ENCODE measurements at regions not wholly inside any gene's neighbourhood (a gene's known extent, or its start where the extent isn't known, plus 50 kb on each side); places are given as distances from the start of the nearest gene placed in this dataset.
"Not testable (repeated sequence)": the region's sequence is repeated elsewhere in the genome, so short reads cannot be mapped to it uniquely, and the experiment has no call there.

DNA sequence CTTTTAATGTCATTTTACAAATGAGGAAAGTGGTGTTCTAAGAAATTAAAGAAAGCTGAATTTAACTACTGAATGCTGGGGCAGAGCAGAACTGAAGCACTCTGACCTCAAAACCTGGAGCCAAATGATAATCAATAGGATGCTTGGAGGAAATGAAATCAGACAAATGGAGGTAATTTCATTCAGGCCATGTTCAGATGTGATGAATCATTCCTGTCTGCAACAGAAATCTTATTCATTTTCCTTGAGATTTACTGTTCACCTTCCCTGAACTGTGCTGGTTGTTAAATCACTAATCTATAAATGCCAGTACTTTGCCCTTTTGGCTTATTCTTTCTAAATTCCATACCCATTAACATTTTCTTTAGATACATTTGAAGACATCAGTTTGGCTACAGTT is 85.6 kb upstream of the SNX7 start:
- no peak for DNase-seq

GRCh38 chr1:98565951-98566350 is 95.6 kb upstream of the SNX7 start:
- DNase-seq: no peak

GRCh38 chr1:98559291-98559690 is 102.2 kb upstream of the SNX7 start:
- no peak for DNase-seq

DNA sequence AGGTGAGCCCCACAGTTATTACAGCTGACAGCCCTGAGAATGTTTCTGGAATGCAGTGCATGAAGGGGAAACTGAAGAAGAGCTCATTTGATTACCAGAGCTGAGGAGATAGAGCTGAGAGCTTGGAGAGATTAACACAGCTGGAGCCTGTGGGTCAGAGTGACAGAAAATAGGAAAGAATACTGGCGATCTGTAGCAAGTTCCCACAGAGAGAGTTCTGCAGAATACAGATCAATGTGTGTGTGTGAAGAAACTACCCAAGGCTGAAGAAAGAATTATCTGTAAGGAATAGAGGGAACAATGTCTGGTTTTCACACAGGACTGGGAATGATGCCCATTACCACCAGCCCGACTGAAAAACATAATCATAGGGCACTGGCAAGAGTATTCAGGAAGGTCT is 103.6 kb upstream of the SNX7 start:
- no peak for DNase-seq

GRCh38 chr1:98556521-98557158 is 104.9 kb upstream of the SNX7 start:
- DNase-seq: no peak

GRCh38 chr1:98555814-98556213 is 105.7 kb upstream of the SNX7 start:
- no peak for DNase-seq

- not testable (repeated sequence) for DNase-seq
Observed at GRCh38 chr1:98552576-98553074, 108.9 kb upstream of the SNX7 start.

GRCh38 chr1:98550076-98550475 is 111.4 kb upstream of the SNX7 start:
- DNase-seq: no peak

GRCh38 chr1:98546319-98546718 is 115.2 kb upstream of the SNX7 start:
- DNase-seq: no peak

- DNase-seq: no peak
Observed at GRCh38 chr1:98538106-98538505, 123.4 kb upstream of the SNX7 start.

GRCh38 chr1:98523256-98523655 is 138.3 kb upstream of the SNX7 start:
- no peak for DNase-seq

GRCh38 chr1:98516306-98516705 is 145.2 kb upstream of the SNX7 start:
- DNase-seq: no peak

- no peak for DNase-seq
Observed at GRCh38 chr1:98515744-98516143, 145.8 kb upstream of the SNX7 start.

DNA sequence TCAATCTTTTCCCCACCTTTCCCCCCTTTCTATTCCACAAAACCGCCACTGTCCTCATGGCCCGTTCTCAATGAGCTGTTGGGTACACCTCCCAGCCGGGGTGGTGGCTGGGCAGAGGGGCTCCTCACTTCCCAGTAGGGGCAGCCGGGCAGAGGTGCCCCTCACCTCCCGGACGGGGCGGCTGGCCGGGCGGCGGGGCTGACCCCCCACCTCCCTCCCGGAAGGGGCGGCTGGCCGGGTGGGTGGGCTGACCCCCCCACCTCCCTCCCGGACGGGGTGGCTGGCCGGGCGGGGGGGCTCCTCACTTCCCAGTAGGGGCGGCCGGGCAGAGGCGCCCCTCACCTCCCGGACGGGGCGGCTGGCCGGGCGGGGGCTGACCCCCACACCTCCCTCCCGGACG is 149.3 kb upstream of the SNX7 start:
- not testable (repeated sequence) for DNase-seq

DNA sequence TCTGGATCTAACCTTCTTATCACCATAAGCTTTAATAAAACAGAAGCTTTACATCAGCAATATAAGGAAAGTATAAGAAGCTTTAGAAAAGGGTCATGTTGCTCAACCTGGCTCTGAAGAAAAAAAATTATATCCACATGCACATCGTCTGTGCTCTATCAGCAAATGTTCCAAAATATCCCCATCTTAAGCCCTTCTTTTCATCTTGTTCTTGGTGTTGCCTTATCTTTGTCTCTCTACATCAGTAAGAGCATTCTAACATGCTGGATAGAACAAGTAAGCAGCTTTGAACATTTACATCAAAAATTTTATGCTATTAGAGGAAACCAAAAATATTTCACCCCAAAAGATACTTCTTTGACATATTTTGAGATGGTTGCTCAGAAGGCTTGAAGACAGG is 157.8 kb upstream of the SNX7 start:
- DNase-seq: no peak

DNA sequence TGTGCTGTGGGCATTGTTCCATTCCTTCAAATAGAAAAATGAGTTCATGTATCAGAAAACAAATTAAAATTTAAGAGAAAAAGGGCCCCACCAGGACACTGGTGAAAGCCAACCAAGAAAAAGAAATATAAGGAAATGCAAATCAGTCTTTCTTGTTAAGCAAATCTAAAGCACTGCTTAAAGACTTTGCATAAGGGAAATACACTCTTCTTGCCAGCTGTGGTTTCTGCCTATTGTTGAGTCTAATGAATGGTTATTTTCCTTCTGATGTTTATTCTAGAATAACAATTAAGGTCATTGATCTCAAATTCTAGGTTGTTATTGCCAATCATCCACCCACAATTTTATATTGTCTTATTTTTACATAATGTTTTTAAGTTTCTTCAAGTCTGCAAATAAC is 158.6 kb upstream of the SNX7 start:
- DNase-seq: no peak

DNA sequence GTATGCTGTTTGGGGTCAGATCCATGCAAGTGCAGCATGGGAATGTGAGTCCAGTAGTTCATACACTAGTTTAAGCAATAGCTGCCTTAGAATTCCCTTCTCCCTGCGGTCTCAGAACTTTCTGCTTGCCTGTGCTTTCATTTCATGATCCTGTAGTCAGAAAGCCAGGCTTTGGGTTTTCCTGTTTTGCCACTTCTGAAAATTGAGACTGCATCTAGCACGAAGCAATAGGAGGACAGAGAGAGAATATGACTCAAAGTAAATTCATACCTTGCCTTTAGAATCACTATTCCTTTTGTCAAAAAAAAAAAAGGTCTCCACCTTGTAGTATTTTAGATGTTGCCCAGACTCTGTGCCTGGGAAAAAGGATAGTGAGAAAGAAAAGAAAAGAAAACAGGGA is 161.2 kb upstream of the SNX7 start:
- no peak for DNase-seq

- DNase-seq: no peak
Observed at GRCh38 chr1:98498651-98499050, 162.9 kb upstream of the SNX7 start.

- no peak for DNase-seq
Observed at GRCh38 chr1:98497497-98497896, 164.0 kb upstream of the SNX7 start.

DNA sequence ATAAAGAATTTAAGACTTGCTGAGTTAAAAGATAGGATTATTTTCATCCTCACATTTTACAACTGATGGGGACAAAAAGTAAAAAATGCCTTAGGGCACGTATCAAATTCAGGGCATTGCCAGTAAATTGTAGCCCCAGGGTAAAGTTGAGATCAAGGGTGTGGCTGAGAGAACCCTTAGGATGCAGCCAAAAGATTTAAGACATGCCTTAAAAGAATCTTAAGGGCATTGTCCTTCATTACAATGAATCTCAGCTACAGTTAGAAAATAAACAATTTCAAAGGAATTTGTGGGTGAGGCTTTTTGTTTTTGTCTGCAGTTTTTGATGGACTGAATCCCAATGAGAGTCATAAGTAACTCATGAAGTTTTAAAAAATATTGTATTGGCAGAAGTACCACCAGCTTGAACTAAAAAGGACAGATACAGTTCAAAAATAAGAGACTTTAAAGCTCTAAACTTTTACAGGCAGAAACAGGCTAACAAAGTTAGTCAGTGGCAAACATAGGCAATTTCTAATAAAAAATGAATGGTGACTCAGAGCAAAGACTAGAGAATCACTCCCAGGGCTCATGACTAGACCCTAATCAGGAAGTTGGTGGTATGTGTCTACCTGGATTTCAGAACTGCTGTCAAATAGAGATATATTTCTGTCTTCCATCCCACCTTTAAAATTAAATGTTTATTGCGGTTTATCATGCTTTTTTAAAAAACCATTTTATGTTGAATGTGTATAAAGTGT is 165.1 kb upstream of the SNX7 start:
- no peak for DNase-seq

GRCh38 chr1:98493469-98493868 is 168.1 kb upstream of the SNX7 start:
- DNase-seq: no peak

DNA sequence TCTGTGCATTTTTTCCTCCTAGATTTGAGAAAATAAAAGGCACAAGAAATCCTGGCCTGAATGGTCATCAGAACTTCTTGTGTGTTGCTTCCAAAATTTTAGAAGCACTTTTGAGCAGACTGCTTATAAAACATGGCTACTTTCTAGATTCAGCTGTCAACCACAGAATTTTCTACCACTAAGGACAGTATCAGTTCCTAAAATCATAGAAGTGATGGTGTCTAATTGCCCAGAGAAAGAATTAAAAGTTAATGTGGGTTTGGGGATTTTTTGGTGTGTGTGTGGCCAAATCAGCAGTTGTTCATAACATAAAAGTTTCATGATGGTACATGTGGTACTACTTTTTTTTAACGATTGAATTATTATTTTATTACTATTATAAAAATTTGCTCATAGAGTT is 171.4 kb upstream of the SNX7 start:
- DNase-seq: no peak

GRCh38 chr1:98487620-98488019 is 173.9 kb upstream of the SNX7 start:
- DNase-seq: no peak

- DNase-seq: no peak
Observed at GRCh38 chr1:98482611-98483010, 178.9 kb upstream of the SNX7 start.

DNA sequence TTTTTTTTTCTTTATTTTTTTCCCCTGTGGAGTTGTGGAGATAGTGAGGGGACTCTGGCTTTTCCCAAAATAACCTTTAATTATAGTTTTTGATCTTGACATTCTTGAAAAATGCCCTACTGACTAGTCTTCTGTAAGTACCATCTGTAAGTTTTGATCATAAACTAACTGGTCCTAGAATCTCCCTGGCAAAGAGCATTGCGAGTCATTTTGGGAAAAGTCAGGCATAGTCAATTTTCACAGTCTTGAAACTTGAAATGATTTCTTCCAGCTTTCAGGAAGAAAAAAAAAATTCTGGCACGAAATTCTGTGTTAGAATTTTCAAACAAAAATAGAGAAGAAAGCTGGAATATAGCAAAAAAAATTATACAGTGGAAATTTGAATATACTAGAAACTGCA is 181.2 kb upstream of the SNX7 start:
- no peak for DNase-seq

Measured in NCI-H1417 treated with DMSO at 0.1 percent for 48 hours (cell line).